Activated T-cell treated with anti-CD3 and anti-CD28 coated beads for 4 hours (primary cell): ENCODE measurements at regions not wholly inside any gene's neighbourhood (a gene's known extent, or its start where the extent isn't known, plus 50 kb on each side); places are given as distances from the start of the nearest gene placed in this dataset.

Experiments
- DNase-seq: peaks from one replicate; pipeline ENCODE4 v3.0.0-alpha.2; 2020

- DNase-seq, result no peak
Observed at GRCh38 chr11:16418428-16419097, 62.2 kb upstream of the SOX6 start.

- DNase-seq, result no peak
Observed at GRCh38 chr11:16412525-16413172, 56.3 kb upstream of the SOX6 start.

DNA sequence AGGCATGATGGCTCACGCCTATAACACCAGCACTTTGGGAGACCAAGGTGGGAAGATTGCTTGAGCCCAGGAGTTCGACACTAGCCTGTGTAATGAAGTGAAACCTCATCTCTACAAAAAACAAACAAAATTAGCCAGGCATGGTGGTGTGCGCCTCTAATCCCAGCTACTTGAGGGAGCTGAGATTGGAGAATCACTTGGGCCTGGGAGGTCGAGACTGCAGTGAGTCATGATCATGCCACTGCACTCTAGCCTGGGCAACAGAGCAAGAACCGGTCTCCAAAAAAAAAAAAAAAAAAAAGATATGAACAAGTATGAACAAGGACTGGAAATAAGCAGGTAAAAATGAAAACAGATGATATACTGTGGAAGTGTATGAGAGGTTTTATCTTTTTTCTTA is 54.1 kb upstream of the SOX6 start:
- no peak for DNase-seq

GRCh38 chr11:16408619-16409018 is 52.3 kb upstream of the SOX6 start:
- DNase-seq, result no peak

- DNase-seq, result no peak
Observed at GRCh38 chr11:16406226-16406625, 49.9 kb upstream of the SOX6 start.
